ENCODE measurements at regions not wholly inside any gene's neighbourhood (a gene's known extent, or its start where the extent isn't known, plus 50 kb on each side); places are given as distances from the start of the nearest gene placed in this dataset.

GRCh38 chr18:75130591-75131328 is 78.2 kb downstream of the PTGR3 start:
- no peak for DNase-seq

GRCh38 chr18:75129717-75130477 is 79.0 kb downstream of the PTGR3 start:
- no peak for DNase-seq

- no peak for DNase-seq
These were observed 79.8 kb downstream of the PTGR3 start for GRCh38 chr18:75128911-75129716.

- DNase-seq = no peak
These were observed 80.8 kb downstream of the PTGR3 start for GRCh38 chr18:75128051-75128605.

- no peak for DNase-seq
These were observed 81.6 kb downstream of the PTGR3 start for GRCh38 chr18:75127143-75128021.

GRCh38 chr18:75125382-75126331 is 83.3 kb downstream of the PTGR3 start:
- no peak for DNase-seq

- peak; percentile 43 for DNase-seq
These were observed 84.0 kb downstream of the PTGR3 start for GRCh38 chr18:75124991-75125381.

- DNase-seq = no peak
These were observed 84.4 kb downstream of the PTGR3 start for GRCh38 chr18:75124551-75124950.

GRCh38 chr18:75123113-75123512 is 85.8 kb downstream of the PTGR3 start:
- no peak for DNase-seq

GRCh38 chr18:75122334-75122958 is 86.5 kb downstream of the PTGR3 start:
- DNase-seq = no peak

GRCh38 chr18:75121266-75121665 is 87.7 kb downstream of the PTGR3 start:
- no peak for DNase-seq

- no peak for DNase-seq
These were observed 88.4 kb downstream of the PTGR3 start for GRCh38 chr18:75120521-75120920.

- DNase-seq = no peak
These were observed 92.1 kb downstream of the PTGR3 start for GRCh38 chr18:75116809-75117208.

GRCh38 chr18:75116165-75116564 is 92.8 kb downstream of the PTGR3 start:
- DNase-seq = no peak

- no peak for DNase-seq
These were observed 93.4 kb downstream of the PTGR3 start for GRCh38 chr18:75115514-75115913.
